ENCODE measurements at regions not wholly inside any gene's neighbourhood (a gene's known extent, or its start where the extent isn't known, plus 50 kb on each side); places are given as distances from the start of the nearest gene placed in this dataset.

- Histone ChIP-seq H3K36me3 (ENCODE audit: insufficient read depth, insufficient read length, low read length) (no peaks in the 10 kb centered on the region), H3K4me3 (ENCODE audit: insufficient read length, low read depth) (no peak overlapping the region), H3K9ac (ENCODE audit: insufficient read length, low read depth) (no peak overlapping the region), H3K4me1 (ENCODE audit: insufficient read depth, insufficient read length) (no peaks in the 10 kb centered on the region), H3K9me3 (ENCODE audit: insufficient read depth, low read length) (peaks cover 20% of the 10 kb centered on the region), H3K27me3 (ENCODE audit: insufficient read depth, insufficient read length) (no peaks in the 10 kb centered on the region)
- DNase-seq (ENCODE audit: low read depth, low spot score): no peak
- TF ChIP-seq YY1 (IDR thresholded peaks at IDR 0.05; ENCODE audit: insufficient read depth, insufficient read length) (no peak), ZNF274 (IDR thresholded peaks at IDR 0.05; ENCODE audit: low read depth, low read length) (no peak), SUZ12 (IDR thresholded peaks at IDR 0.05; ENCODE audit: extremely low read depth, insufficient read depth, insufficient read length) (no peak)
These were observed 295.4 kb downstream of the PTTG2 start for GRCh38 chr4:38255572-38255971.

DNA sequence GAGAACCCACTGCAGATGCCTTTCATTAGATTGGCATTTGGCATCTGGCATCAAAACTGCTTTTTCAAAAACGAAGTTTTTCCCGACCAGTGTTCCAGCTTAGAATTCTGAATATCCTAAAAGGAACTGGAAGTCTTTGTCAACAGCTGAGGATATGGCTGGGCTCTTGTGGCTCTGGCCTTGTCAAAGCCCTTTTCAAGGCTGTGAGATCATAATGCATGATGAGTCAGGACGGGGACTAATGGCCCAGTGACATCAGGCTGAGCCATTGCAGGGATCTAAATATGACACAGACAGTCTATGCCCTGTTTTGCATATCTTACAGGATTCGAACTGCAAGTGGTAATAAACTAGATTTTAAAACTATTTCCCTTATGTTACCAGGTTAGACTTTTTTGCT lies 306.4 kb downstream of the PTTG2 start:
- TF ChIP-seq ZNF274 (IDR thresholded peaks at IDR 0.05; ENCODE audit: low read depth, low read length) (no peak), YY1 (IDR thresholded peaks at IDR 0.05; ENCODE audit: insufficient read depth, insufficient read length) (no peak), SUZ12 (IDR thresholded peaks at IDR 0.05; ENCODE audit: extremely low read depth, insufficient read depth, insufficient read length) (no peak)
- Histone ChIP-seq H3K4me3 (ENCODE audit: insufficient read length, low read depth) (no peak overlapping the region), H3K4me1 (ENCODE audit: insufficient read depth, insufficient read length) (no peaks in the 10 kb centered on the region), H3K27me3 (ENCODE audit: insufficient read depth, insufficient read length) (no peaks in the 10 kb centered on the region), H3K9me3 (ENCODE audit: insufficient read depth, low read length) (no peaks in the 10 kb centered on the region), H3K36me3 (ENCODE audit: insufficient read depth, insufficient read length, low read length) (no peaks in the 10 kb centered on the region), H3K9ac (ENCODE audit: insufficient read length, low read depth) (no peak overlapping the region)
- no peak for DNase-seq (ENCODE audit: low read depth, low spot score)

- no peaks in the 10 kb centered on the region for H3K9me3 ChIP-seq (ENCODE audit: insufficient read depth, low read length)
- H3K36me3 ChIP-seq (ENCODE audit: insufficient read depth, insufficient read length, low read length): no peaks in the 10 kb centered on the region
- no peak overlapping the region for H3K4me3 ChIP-seq (ENCODE audit: insufficient read length, low read depth)
- H3K9ac ChIP-seq (ENCODE audit: insufficient read length, low read depth): no peak overlapping the region
- H3K27me3 ChIP-seq (ENCODE audit: insufficient read depth, insufficient read length): no peaks in the 10 kb centered on the region
- H3K4me1 ChIP-seq (ENCODE audit: insufficient read depth, insufficient read length): no peaks in the 10 kb centered on the region
- no peak for DNase-seq (ENCODE audit: low read depth, low spot score)
- no peak for TF ChIP-seq ZNF274 (IDR thresholded peaks at IDR 0.05; ENCODE audit: low read depth, low read length)
- no peak for TF ChIP-seq SUZ12 (IDR thresholded peaks at IDR 0.05; ENCODE audit: extremely low read depth, insufficient read depth, insufficient read length)
- TF ChIP-seq YY1 (IDR thresholded peaks at IDR 0.05; ENCODE audit: insufficient read depth, insufficient read length): no peak
These were observed 308.1 kb downstream of the PTTG2 start for GRCh38 chr4:38268108-38268820.

DNA sequence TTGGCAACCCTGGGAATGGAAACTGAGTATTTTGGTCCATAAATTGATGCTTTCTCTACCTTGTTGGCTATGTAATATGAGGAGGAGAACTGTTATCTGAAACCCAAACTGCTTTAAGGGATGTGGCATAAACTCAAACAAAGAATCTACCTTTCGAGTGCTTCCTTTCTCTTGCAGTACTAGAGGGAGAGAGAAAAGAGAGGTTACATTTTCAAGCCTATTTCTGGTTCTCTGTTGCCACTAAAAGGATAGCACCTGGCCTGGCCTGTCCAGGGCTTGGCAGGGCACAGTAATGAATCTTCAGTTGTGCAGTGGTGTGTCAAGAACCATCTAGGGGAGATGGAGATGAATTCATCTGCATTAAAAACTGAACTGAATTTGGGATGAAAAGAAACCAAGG lies 308.6 kb downstream of the PTTG2 start:
- no peak for DNase-seq (ENCODE audit: low read depth, low spot score)
- no peak overlapping the region for H3K9ac ChIP-seq (ENCODE audit: insufficient read length, low read depth)
- no peak for TF ChIP-seq SUZ12 (IDR thresholded peaks at IDR 0.05; ENCODE audit: extremely low read depth, insufficient read depth, insufficient read length)
- H3K36me3 ChIP-seq (ENCODE audit: insufficient read depth, insufficient read length, low read length): no peaks in the 10 kb centered on the region
- H3K27me3 ChIP-seq (ENCODE audit: insufficient read depth, insufficient read length): no peaks in the 10 kb centered on the region
- H3K4me3 ChIP-seq (ENCODE audit: insufficient read length, low read depth): no peak overlapping the region
- H3K4me1 ChIP-seq (ENCODE audit: insufficient read depth, insufficient read length): no peaks in the 10 kb centered on the region
- no peaks in the 10 kb centered on the region for H3K9me3 ChIP-seq (ENCODE audit: insufficient read depth, low read length)

DNA sequence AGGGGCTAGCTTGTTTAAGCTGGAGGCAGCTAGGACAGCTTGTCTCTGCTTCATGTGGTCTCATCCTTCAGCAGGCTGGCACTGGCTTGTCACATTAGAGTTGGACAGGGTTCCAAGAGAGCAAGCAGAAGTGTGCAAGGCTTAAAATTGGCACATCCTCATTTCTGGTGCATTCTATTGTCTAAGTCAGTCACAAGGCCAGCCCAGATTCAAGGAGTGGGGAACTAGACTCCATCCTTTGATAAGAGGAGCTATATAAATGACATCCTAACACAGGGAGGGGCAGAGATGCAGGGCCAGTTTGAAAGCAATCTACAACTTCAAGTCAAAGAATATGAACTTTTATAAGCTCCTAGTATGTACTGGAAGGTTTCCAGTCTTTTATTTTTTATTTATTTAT lies 313.2 kb downstream of the PTTG2 start:
- no peak for DNase-seq (ENCODE audit: low read depth, low spot score)
- no peaks in the 10 kb centered on the region for H3K27me3 ChIP-seq (ENCODE audit: insufficient read depth, insufficient read length)
- H3K36me3 ChIP-seq (ENCODE audit: insufficient read depth, insufficient read length, low read length): no peaks in the 10 kb centered on the region
- H3K4me1 ChIP-seq (ENCODE audit: insufficient read depth, insufficient read length): no peaks in the 10 kb centered on the region
- H3K9me3 ChIP-seq (ENCODE audit: insufficient read depth, low read length): peaks cover 5% of the 10 kb centered on the region; the same call in 1 of the 2 replicates
- no peak for TF ChIP-seq YY1 (IDR thresholded peaks at IDR 0.05; ENCODE audit: insufficient read depth, insufficient read length)
- no peak for TF ChIP-seq ZNF274 (IDR thresholded peaks at IDR 0.05; ENCODE audit: low read depth, low read length)
- no peak for TF ChIP-seq SUZ12 (IDR thresholded peaks at IDR 0.05; ENCODE audit: extremely low read depth, insufficient read depth, insufficient read length)
- no peak overlapping the region for H3K4me3 ChIP-seq (ENCODE audit: insufficient read length, low read depth)
- no peak overlapping the region for H3K9ac ChIP-seq (ENCODE audit: insufficient read length, low read depth)

DNA sequence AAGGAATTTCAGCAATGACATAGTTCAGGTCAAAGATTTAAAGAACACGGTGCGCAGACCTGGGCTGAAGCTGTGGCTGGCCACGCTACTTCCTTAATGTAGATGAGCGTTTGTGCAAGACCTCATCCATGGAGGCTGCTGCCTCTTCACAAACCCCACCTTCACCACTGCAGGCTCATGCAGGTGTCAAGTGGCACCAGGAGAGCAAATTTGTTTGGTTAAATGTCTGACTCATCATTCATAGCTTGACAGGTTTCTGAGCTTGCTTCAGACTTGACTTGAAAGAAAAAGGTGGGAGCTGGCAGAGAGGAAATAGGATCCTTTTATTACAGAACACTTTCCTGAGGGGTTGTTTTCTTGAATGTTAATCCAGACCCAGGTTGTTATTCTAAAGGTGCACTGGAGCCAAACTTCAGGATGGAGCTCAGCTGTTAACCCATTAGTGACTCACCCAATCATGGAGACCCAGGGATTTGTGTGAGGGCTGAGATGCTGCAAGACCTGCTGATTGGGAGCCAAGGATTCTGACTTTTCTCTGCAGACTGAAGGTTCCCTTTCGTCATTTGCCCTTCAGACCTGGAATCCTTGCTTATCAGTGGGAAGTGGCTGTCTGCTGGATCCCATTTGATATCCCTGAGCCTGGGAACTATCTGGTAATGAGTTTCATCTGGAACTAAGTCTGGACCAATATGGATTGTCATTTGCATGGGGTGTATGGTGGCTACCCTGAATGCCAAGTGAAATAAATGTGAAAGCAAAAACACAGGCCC lies 315.3 kb downstream of the PTTG2 start:
- DNase-seq (ENCODE audit: low read depth, low spot score): no peak
- Histone ChIP-seq H3K4me3 (ENCODE audit: insufficient read length, low read depth) (no peak overlapping the region), H3K4me1 (ENCODE audit: insufficient read depth, insufficient read length) (peaks cover 3% of the 10 kb centered on the region)

GRCh38 chr4:38278255-38278654 lies 318.1 kb downstream of the PTTG2 start:
- Histone ChIP-seq H3K27me3 (ENCODE audit: insufficient read depth, insufficient read length) (no peaks in the 10 kb centered on the region), H3K9ac (ENCODE audit: insufficient read length, low read depth) (no peak overlapping the region), H3K4me3 (ENCODE audit: insufficient read length, low read depth) (no peak overlapping the region), H3K36me3 (ENCODE audit: insufficient read depth, insufficient read length, low read length) (no peaks in the 10 kb centered on the region), H3K9me3 (ENCODE audit: insufficient read depth, low read length) (peaks cover 7% of the 10 kb centered on the region; the same call in 1 of the 2 replicates), H3K4me1 (ENCODE audit: insufficient read depth, insufficient read length) (peaks cover 5% of the 10 kb centered on the region)
- DNase-seq (ENCODE audit: low read depth, low spot score): no peak
- no peak for TF ChIP-seq ZNF274 (IDR thresholded peaks at IDR 0.05; ENCODE audit: low read depth, low read length)
- TF ChIP-seq YY1 (IDR thresholded peaks at IDR 0.05; ENCODE audit: insufficient read depth, insufficient read length): no peak

More for the DNA sequence above, 315.3 kb downstream of the PTTG2 start:
- Histone ChIP-seq H3K9ac (ENCODE audit: insufficient read length, low read depth) (no peak overlapping the region), H3K9me3 (ENCODE audit: insufficient read depth, low read length) (peaks cover 7% of the 10 kb centered on the region; the same call in 1 of the 2 replicates), H3K27me3 (ENCODE audit: insufficient read depth, insufficient read length) (no peaks in the 10 kb centered on the region), H3K36me3 (ENCODE audit: insufficient read depth, insufficient read length, low read length) (no peaks in the 10 kb centered on the region)
- TF ChIP-seq SUZ12 (IDR thresholded peaks at IDR 0.05; ENCODE audit: extremely low read depth, insufficient read depth, insufficient read length) (no peak), ZNF274 (IDR thresholded peaks at IDR 0.05; ENCODE audit: low read depth, low read length) (no peak), YY1 (IDR thresholded peaks at IDR 0.05; ENCODE audit: insufficient read depth, insufficient read length) (no peak)
